ENCODE measurements at regions not wholly inside any gene's neighbourhood (a gene's known extent, or its start where the extent isn't known, plus 50 kb on each side); places are given as distances from the start of the nearest gene placed in this dataset.

DNA sequence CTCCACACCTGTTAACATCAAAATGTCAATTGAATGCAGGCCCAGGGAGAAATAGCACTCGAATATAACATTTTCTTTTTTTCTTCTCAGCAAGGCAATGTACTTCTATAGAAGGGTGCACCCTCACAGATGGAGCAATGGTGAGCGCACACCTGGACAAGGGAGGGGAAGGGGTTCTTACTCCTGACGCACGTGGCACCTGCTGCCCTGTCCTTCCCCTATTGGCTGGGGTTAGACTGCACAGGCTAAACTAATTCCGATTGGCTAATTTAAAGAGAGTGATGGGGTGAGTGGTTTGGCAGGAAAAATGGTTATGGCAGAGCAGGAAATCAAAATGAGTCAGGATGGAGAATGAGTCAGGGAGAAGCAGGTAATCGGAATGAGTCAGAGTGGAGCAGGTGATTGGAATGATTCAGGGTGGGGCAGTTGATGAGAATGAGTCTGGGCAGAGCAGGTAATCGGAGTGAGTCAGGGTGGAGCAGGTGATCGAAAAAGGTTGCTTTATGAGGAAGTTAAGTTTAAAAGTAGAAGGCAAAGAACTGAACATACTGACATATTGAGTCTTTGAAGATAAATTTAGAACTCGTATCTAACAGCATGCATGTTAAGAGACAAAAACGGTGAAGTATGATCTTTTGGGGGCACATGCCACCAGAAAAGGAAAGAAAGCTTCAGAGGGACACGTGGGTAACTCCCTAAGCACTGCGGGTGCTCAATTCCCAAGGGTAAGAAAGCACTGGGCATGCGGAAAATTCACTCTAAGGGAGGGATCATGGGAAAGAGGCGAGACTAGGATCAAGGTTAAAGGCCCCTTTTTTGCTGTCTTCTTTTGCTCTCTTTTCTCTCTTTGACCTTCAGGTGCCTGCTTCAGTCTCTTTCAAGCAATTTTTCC lies 72.9 kb upstream of the GALNT15 start:
- TF ChIP-seq POLR2AphosphoS5 (IDR thresholded peaks at IDR 0.05; ENCODE audit: low read depth, low read length) (no peak), POLR2A (IDR thresholded peaks at IDR 0.05; ENCODE audit: low read depth, low read length) (no peak), TAF1 (IDR thresholded peaks at IDR 0.05; ENCODE audit: borderline replicate concordance, low read depth, low read length) (no peak)
